ENCODE measurements at regions not wholly inside any gene's neighbourhood (a gene's known extent, or its start where the extent isn't known, plus 50 kb on each side); places are given as distances from the start of the nearest gene placed in this dataset.
"Not testable (repeated sequence)": the region's sequence is repeated elsewhere in the genome, so short reads cannot be mapped to it uniquely, and the experiment has no call there.

DNA sequence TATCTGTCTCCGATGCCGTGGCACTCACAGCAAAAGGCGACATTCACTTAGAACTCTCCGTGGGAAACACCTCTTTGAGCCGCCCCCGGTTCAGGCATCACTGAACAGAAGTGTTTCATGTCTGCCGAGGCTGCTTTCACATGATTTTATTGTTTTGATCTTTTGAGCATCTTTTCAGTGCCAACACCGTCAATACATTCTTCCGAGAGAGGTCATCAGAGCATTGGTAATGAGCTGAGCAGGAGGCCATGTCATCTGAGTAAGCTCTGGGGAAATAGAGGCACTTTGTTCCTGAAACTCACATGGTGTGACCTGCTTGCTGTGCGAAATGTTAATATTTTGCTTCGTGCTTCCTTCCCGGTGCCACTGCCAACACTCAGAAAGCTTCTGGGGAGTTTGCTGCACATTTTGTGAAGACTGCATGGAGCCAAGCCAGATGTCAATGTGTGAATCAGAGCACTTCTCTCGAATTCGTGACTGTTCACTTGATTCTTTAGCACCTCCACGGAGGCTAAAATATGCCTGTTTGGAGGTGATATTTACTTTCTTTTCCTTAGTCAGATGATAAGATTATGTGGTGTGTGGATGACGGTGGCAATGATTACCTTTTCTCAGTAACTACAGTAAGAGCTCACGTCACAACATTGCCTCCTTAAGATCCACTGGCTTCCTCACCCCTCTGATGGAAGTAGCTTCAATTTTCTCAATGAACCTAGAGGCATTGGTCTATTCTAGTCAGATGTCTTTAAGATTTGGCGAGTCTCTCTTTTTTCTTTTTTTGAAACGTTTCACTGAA, 222.3 kb upstream of the HS3ST1 start:
- Histone ChIP-seq H3K27me3 (ENCODE audit: control insufficient read depth, insufficient read depth, low read length) (no peaks in the 10 kb centered on the region), H3K79me2 (no peaks in the 10 kb centered on the region), H3K36me3 (ENCODE audit: control insufficient read depth, insufficient read depth, low read length) (no peaks in the 10 kb centered on the region), H2AFZ (no peak overlapping the region), H3K9me3 (ENCODE audit: control insufficient read depth, low read length) (no peaks in the 10 kb centered on the region), H3K4me3 (ENCODE audit: low read depth, low read length) (no peak overlapping the region), H3K4me1 (no peaks in the 10 kb centered on the region), H3K9ac (no peak overlapping the region), H3K4me2 (ENCODE audit: low read length) (no peak overlapping the region), H3K27ac (no peak overlapping the region)
- TF ChIP-seq, protein P1, sequence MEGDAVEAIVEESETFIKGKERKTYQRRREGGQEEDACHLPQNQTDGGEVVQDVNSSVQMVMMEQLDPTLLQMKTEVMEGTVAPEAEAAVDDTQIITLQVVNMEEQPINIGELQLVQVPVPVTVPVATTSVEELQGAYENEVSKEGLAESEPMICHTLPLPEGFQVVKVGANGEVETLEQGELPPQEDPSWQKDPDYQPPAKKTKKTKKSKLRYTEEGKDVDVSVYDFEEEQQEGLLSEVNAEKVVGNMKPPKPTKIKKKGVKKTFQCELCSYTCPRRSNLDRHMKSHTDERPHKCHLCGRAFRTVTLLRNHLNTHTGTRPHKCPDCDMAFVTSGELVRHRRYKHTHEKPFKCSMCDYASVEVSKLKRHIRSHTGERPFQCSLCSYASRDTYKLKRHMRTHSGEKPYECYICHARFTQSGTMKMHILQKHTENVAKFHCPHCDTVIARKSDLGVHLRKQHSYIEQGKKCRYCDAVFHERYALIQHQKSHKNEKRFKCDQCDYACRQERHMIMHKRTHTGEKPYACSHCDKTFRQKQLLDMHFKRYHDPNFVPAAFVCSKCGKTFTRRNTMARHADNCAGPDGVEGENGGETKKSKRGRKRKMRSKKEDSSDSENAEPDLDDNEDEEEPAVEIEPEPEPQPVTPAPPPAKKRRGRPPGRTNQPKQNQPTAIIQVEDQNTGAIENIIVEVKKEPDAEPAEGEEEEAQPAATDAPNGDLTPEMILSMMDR (IDR thresholded peaks at IDR 0.05) = no peak

DNA sequence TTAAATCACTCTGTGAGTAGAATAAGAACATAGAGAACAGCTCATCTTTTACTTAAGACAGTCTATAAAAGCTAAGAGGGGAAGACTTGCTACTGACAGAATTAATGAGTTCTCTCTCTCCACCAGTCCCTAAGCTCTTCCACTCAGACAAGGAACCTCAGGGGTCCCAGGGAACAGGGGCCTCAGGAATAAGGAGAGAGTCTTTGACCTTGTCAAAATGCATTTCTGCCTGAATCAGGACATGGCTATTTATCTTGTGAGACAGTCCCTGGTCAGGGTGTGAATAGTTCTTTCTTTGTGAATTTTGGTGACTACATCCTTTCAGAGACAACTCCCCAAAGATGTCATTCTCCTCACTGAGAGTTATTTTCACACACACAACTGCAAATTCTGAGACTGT, 218.7 kb upstream of the HS3ST1 start:
- H3K27ac ChIP-seq = no peak overlapping the region
- H3K36me3 ChIP-seq (ENCODE audit: control insufficient read depth, insufficient read depth, low read length) = no peaks in the 10 kb centered on the region
- TF ChIP-seq, protein P1 (IDR thresholded peaks at IDR 0.05) = no peak
- no peak overlapping the region for H3K4me3 ChIP-seq (ENCODE audit: low read depth, low read length)
- no peaks in the 10 kb centered on the region for H3K4me1 ChIP-seq
- no peak overlapping the region for H3K9ac ChIP-seq
- no peaks in the 10 kb centered on the region for H3K79me2 ChIP-seq
- H3K9me3 ChIP-seq (ENCODE audit: control insufficient read depth, low read length) = no peaks in the 10 kb centered on the region
- H3K4me2 ChIP-seq (ENCODE audit: low read length) = no peak overlapping the region
- H2AFZ ChIP-seq = no peak overlapping the region
- H3K27me3 ChIP-seq (ENCODE audit: control insufficient read depth, insufficient read depth, low read length) = no peaks in the 10 kb centered on the region

DNA sequence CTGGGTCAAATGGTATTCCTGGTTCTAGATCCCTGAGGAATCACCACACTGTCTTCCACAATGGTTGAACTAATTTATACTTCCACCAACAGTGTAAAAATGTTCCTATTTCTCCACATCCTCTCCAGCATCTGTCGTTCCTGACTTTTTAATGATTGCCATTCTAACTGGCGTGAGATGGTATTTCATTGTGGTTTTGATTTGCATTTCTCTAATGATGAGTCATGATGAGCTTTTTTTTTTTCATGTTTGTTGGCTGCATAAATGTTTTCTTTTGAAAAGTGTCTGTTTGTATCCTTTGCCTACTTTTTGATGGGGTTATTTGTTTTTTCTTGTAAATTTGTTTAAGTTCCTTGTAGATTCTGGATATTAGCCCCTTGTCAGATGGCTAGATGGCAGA, 214.4 kb upstream of the HS3ST1 start:
- H3K4me1 ChIP-seq; H3K36me3 ChIP-seq (ENCODE audit: control insufficient read depth, insufficient read depth, low read length); H3K79me2 ChIP-seq; H3K9ac ChIP-seq; H3K9me3 ChIP-seq (ENCODE audit: control insufficient read depth, low read length); H2AFZ ChIP-seq; H3K27ac ChIP-seq; H3K4me3 ChIP-seq (ENCODE audit: low read depth, low read length); H3K4me2 ChIP-seq (ENCODE audit: low read length); H3K27me3 ChIP-seq (ENCODE audit: control insufficient read depth, insufficient read depth, low read length): not testable (repeated sequence)

DNA sequence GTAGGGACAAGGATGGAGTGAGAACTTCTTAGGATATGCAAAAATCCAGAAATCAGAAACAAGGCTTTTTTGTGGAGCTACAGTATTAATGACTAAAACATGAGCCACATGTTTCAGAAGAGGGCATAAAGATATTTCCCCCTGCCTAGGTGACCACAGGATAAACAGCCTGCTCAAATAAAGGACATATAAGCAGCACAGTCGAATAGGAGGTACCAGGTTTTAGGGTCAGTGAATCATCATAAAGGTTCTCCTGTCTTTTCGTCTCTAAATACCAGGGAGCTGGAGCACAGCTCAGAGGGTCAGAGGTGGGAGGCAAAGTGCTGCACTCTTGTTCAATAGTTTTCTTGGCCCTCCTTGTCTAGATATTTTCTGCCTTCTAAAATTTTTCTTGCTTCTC, 211.9 kb upstream of the HS3ST1 start:
- Histone ChIP-seq H3K36me3 (ENCODE audit: control insufficient read depth, insufficient read depth, low read length) (no peaks in the 10 kb centered on the region), H3K4me1 (no peaks in the 10 kb centered on the region), H3K4me3 (ENCODE audit: low read depth, low read length) (no peak overlapping the region), H3K79me2 (no peaks in the 10 kb centered on the region), H3K9ac (no peak overlapping the region), H3K27ac (no peak overlapping the region), H3K4me2 (ENCODE audit: low read length) (no peak overlapping the region), H3K27me3 (ENCODE audit: control insufficient read depth, insufficient read depth, low read length) (no peaks in the 10 kb centered on the region), H3K9me3 (ENCODE audit: control insufficient read depth, low read length) (no peaks in the 10 kb centered on the region), H2AFZ (no peak overlapping the region)
- TF ChIP-seq, protein P1 (IDR thresholded peaks at IDR 0.05) = no peak

DNA sequence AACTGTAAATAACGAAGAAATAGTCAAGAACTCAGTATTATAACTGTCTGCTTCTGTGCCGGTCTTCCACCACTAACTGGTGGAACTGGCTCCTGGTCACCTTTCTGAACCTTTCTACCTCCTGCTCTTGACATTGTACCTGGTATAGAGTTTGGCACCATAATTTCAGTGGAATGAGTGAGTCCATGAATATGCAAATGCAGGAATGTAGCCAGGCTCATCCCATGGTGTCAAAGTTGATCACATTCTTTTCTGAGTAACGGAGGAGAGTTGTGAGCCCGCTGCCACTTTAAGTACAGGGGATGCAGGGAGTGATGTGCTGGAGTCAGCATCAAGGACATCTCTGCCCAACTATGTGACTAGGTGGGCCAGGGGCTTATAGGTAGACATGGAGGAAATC, 207.9 kb upstream of the HS3ST1 start:
- H3K9ac ChIP-seq = no peak overlapping the region
- TF ChIP-seq, protein P1 (IDR thresholded peaks at IDR 0.05) = no peak

More for the DNA sequence above, 207.9 kb upstream of the HS3ST1 start:
- Histone ChIP-seq H3K79me2 (no peaks in the 10 kb centered on the region), H3K27me3 (ENCODE audit: control insufficient read depth, insufficient read depth, low read length) (no peaks in the 10 kb centered on the region), H3K4me2 (ENCODE audit: low read length) (no peak overlapping the region), H3K36me3 (ENCODE audit: control insufficient read depth, insufficient read depth, low read length) (no peaks in the 10 kb centered on the region), H3K4me1 (no peaks in the 10 kb centered on the region), H3K4me3 (ENCODE audit: low read depth, low read length) (no peak overlapping the region), H2AFZ (no peak overlapping the region), H3K27ac (no peak overlapping the region), H3K9me3 (ENCODE audit: control insufficient read depth, low read length) (no peaks in the 10 kb centered on the region)
